ENCODE measurements at regions not wholly inside any gene's neighbourhood (a gene's known extent, or its start where the extent isn't known, plus 50 kb on each side); places are given as distances from the start of the nearest gene placed in this dataset.
A peak's percentile ranks its signal among the peaks of the same experiment; 100 is the strongest.
"Not testable (repeated sequence)": the region's sequence is repeated elsewhere in the genome, so short reads cannot be mapped to it uniquely, and the experiment has no call there.

- no peak for DNase-seq (ENCODE audit: low read depth)
Measured at GRCh38 chr11:130550984-130551383, 102.5 kb downstream of the ADAMTS15 start.

GRCh38 chr11:130551388-130551787 lies 102.9 kb downstream of the ADAMTS15 start:
- DNase-seq (ENCODE audit: low read depth): no peak

DNA sequence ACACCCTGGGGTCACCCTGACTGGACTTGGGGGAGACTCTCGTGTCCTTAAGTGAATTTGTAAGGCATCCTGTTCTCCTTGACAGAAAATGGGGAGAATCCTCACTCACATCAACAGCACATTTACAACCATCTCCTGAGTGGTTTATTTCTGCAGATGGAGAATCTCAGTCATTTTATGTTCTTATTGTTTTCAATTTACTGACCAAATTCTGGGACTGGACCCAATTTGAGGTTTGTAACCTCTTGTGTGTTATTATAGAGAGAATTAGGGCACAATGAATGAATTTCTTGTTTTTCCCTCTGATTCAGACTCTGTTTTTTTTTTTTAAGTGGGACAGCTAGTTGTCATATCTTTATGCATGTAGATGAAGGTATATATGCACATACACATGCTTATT lies 104.9 kb downstream of the ADAMTS15 start:
- peak; percentile 49 for DNase-seq (ENCODE audit: low read depth)

DNA sequence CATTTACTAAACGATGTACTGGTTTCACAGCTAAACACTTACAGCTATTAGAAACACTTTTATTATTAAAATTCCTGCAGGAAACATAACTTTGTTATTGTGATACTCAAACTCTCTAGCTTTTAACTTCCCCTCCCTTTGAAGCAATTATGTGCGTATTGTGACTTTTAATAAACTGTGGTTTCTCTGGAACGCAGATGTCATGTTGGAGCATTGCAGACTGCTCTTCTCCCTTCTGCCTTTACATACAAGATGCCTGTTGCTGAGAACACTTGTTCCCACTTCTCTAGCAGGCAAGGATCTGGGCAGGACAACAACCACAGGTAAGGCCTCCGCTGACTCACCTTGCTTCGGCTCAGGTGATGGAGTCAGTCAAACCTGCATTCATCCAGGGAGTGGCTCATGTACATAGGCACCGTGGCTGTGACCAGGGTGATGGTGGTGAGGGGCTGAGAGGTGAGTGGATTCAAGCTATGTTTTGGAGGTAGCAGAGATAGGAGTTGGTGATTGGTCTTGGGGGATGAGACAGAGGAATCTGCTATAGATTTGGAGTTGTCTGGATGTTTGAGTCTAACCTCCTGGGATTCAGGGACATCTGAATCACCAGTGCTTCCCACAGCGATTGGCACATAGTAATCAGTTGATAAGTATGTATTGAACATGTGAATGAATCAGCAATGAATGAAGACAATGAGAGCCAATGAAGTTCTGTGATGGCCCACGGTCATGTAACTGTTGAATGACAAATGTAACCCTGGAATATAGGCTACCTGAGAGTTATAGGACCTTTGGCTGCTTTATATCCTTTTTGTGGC lies 106.0 kb downstream of the ADAMTS15 start:
- no peak for DNase-seq (ENCODE audit: low read depth)

- DNase-seq (ENCODE audit: low read depth): no peak
Measured at GRCh38 chr11:130555251-130555841, 106.9 kb downstream of the ADAMTS15 start.

- DNase-seq (ENCODE audit: low read depth): no peak
Measured at GRCh38 chr11:130560000-130560780, 111.7 kb downstream of the ADAMTS15 start.

GRCh38 chr11:130560781-130561109 lies 112.3 kb downstream of the ADAMTS15 start:
- no peak for DNase-seq (ENCODE audit: low read depth)

GRCh38 chr11:130561441-130561881 lies 113.0 kb downstream of the ADAMTS15 start:
- no peak for DNase-seq (ENCODE audit: low read depth)

DNA sequence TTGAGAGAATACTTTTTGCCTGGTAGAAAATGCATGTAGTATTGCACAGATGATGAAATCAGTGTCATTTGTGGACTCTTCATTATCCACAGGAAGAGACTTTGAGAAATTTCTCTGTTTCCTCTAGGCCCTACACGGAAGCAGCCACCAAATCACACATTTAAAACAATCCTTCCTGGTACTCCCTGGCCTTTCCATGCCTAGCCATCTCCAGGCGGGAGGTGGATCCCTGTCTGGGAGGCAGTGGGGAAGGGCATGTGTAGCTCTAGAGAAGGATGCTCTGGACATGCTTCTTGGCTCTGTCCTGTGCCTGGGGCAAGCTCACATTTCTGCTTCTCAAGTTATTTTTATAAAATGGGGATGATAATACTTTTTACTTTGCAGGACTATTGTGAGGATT lies 114.1 kb downstream of the ADAMTS15 start:
- DNase-seq (ENCODE audit: low read depth): no peak

DNA sequence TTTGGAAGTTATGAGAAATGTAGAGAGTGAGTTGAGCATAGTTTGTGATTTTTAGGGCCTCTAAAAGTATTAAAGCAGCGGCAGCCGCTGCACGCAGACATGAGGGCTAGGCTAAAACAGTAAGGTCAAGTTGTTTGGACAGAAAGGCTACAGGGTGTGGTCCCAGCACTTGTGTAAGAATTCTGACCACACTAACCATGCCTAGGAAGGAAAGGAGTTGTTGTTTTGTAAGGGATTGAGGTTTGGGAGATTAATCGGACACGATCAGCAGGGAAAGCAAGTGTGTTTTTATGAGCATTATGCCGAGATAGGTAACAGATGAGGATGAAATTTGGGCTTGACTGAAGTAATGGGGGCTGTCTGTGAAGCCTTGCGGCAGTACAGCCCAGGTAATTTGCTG lies 117.9 kb downstream of the ADAMTS15 start:
- DNase-seq (ENCODE audit: low read depth): not testable (repeated sequence)

DNA sequence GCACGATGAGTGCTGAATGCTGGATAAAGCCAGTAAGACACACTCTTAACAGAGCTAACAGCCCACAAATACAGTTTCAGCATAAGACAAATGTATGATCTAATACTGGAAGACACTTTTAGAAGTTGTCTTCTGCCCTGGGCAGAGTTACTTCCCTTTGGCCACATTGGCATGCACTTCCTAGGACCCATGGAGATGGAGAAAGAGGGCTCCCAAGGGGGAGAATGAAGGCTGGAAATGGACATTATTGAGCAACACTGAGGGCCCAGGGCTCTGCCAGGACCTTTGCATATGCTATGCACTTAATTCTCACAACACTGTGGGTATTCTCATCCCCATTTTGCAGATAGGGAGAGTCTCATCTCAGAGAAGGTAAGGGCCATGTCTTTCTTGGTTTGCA lies 123.1 kb downstream of the ADAMTS15 start:
- DNase-seq (ENCODE audit: low read depth): no peak

- no peak for DNase-seq (ENCODE audit: low read depth)
Measured at GRCh38 chr11:130571947-130572584, 123.6 kb downstream of the ADAMTS15 start.

GRCh38 chr11:130573767-130574166 lies 125.3 kb downstream of the ADAMTS15 start:
- no peak for DNase-seq (ENCODE audit: low read depth)

DNA sequence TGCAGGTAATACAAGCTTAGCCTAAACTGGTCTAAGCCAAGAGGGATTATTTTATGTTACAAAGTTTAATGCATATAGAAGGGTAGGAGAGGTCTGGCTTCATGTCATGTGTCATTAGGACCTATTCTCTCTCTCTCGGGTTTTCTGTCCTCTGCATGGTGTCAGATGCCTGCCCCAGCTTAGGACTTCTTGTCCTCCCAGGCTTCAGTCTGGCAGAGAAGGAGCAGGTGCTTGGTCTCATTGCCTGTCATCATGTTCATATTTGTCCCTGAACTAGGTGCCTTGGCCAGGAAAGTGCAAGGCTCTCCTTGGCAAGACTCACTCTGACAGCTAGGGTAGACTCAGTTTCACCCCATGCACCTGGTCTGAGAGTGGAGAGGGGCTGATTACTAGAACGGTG lies 126.3 kb downstream of the ADAMTS15 start:
- no peak for DNase-seq (ENCODE audit: low read depth)

DNA sequence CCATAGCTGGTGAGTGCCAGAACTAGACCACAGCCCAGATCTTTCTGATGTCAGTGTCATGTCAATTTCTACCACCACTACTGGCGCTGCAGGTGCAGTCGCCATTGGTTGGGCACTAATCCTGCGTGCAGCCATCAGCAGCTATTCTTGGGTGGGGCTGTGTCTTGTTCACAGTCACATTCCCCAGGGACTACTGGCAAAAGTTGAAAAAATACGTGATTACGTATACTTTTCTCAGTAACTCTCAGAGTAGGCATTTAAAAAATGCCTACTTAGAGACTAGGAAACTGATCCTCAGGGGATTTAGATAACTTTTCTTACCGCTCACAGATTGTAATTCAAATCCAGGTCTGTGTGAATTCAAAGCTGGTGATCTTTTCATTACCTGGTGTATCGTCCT lies 127.7 kb downstream of the ADAMTS15 start:
- DNase-seq (ENCODE audit: low read depth): no peak

- no peak for DNase-seq (ENCODE audit: low read depth)
Measured at GRCh38 chr11:130578738-130579368, 130.4 kb downstream of the ADAMTS15 start.

DNA sequence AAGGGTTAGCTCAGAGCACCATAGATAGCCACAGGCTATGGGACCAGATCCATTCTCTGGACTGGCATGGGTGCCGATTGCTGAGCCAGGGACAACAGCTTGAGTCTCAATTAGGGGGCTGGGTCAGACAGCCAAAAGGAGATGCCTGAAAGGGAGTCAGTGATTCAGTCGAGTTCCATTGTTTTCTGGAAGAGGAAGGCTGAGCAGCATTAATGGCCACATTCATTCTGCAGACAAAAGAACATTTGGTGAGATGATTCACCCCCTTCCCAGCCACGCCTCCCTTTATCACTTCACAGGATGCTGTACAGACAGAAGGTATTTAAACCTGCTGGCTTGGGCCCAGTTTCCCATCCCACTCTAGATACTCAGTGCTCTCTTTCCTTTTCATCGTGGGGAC lies 131.9 kb downstream of the ADAMTS15 start:
- no peak for DNase-seq (ENCODE audit: low read depth)

- no peak for DNase-seq (ENCODE audit: low read depth)
Measured at GRCh38 chr11:130580891-130581492, 132.5 kb downstream of the ADAMTS15 start.

- no peak for DNase-seq (ENCODE audit: low read depth)
Measured at GRCh38 chr11:130581646-130582045, 133.2 kb downstream of the ADAMTS15 start.

- DNase-seq (ENCODE audit: low read depth): no peak
Measured at GRCh38 chr11:130582176-130582575, 133.7 kb downstream of the ADAMTS15 start.

DNA sequence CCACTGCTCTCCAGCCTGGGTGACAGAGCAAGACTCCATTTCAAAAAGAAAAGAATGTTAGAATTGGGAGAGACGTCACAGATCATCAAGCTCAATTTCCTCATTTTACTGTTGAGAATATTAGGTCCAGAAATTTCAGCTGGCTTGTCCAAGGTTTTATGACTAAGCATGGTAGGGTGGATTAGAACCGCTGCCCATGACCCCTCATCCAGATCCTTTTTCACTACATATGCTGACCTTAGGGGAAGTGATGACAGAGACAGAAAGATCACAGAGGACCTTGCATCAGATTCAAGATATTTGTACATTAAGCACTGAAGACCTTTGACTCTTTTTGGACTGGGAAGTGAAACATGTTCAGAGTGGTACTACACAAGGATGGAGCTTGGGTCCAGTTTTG lies 134.5 kb downstream of the ADAMTS15 start:
- no peak for DNase-seq (ENCODE audit: low read depth)
